SH-SY5Y (cell line): ENCODE measurements at regions not wholly inside any gene's neighbourhood (a gene's known extent, or its start where the extent isn't known, plus 50 kb on each side); places are given as distances from the start of the nearest gene placed in this dataset.

Experiments used
- GATA2 ChIP-seq: IDR thresholded peaks from 2 replicates; pipeline ENCODE4 v1.6.1; 2011; ENCODE audit warnings: mild to moderate bottlenecking, low read depth, low read length
- GATA3 ChIP-seq: IDR thresholded peaks from 2 replicates; pipeline ENCODE4 v1.6.1; 2011; ENCODE audit warnings: low read depth, mild to moderate bottlenecking, low read length, moderate library complexity

DNA sequence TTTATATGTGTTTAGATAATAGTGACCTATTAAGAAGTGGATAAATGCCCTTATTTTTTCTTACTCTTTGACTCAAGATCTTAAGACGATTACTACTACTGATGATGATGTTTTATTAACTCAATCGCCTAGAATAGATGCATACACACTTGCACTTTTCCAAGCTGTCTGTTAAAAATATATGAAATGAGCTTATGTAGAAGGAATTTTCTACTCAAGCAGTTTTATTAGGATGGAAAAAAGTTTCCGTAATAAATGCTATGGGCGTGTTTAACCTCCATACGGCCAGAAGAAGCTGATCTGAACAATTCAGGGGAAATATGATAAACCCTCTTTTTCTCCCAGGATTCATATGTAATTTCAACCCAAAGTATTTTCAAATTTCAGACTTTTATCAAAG, 455.7 kb upstream of the MPDZ start:
- no peak for TF ChIP-seq GATA2
- no peak for TF ChIP-seq GATA3
